GM18498 (cell line): ENCODE measurements at regions not wholly inside any gene's neighbourhood (a gene's known extent, or its start where the extent isn't known, plus 50 kb on each side); places are given as distances from the start of the nearest gene placed in this dataset.

Experiments
- ATAC-seq: cut with Tn5 transposase; IDR thresholded peaks from one replicate; pipeline ENCODE4 v1.9.1; 2021; ENCODE audit warnings: mild to moderate bottlenecking, moderate library complexity; ENCODE audit not compliant: unreplicated experiment

DNA sequence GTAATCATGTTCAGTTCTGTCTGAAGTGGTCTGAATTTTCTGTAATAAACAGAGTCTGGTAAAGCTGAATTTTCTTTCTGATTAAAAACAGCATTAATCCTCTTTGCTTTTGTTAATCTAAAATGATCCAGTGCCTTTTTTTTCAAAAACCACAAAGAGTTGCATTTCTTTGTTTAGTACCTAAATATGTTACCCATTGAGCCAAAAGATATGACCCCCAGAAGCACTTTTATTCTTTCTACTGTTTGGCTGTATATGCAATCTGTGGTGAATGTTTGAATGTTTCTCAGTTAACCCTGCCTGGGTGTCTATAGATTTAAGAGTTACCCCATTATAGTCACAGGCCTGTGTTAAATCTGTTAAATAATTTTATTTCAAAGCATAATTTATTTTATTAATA is 394.8 kb downstream of the PTPRC start:
- no peak for ATAC-seq

DNA sequence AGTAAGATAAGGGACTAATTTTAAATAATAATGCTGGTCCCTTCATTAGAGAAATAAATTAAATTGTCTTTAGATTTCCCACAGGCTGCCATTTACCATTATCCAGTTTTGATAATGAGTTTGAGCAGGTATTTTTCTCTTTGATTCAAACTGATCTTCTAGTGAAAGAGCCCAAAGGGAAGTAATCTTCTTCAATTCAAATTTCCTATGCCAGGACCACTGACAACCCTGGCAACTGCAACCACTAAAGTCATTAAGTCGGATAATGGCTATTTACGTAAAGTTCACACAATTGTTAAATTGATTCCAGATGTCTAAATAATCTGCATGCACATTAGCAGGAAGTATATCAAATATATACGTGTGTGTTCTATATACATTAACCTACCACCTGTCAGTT is 399.3 kb downstream of the PTPRC start:
- ATAC-seq = no peak

DNA sequence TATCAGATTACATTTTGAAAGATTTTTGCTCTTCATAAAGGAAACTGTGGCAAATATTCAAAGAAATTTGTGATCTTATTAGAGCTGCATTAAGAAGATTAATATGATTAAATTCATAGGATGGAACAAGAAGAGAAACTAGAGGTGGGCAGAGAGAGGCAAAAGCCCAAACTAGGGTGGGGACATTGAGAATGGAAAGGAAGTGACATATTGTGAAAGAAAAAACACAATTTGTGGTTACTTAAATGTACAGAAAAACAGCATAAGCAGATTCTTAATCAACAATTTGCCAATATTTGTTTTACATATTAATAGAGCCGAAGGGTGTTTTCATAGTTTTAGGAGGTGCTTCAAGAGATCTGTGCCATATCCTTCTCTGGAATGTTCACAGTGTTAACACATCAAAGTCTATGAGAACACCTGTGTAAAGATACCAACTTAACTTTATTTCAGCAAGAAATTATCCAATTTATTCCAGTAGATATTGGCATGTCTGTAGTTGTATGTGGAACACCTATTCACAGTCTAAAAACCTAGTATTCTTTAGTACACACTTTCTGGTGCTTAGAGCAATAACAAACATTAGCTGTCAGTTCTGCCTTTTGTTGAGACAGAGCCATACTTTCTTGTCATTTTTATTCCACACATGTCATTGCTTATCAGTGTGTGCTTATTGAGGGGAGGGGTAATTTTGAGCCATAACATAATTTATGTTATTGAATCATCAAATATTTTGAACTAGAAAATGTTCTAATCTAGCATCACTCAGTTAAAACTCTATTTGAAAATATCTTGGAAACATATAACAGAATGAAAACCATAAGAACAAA is 401.5 kb downstream of the PTPRC start:
- no peak for ATAC-seq

DNA sequence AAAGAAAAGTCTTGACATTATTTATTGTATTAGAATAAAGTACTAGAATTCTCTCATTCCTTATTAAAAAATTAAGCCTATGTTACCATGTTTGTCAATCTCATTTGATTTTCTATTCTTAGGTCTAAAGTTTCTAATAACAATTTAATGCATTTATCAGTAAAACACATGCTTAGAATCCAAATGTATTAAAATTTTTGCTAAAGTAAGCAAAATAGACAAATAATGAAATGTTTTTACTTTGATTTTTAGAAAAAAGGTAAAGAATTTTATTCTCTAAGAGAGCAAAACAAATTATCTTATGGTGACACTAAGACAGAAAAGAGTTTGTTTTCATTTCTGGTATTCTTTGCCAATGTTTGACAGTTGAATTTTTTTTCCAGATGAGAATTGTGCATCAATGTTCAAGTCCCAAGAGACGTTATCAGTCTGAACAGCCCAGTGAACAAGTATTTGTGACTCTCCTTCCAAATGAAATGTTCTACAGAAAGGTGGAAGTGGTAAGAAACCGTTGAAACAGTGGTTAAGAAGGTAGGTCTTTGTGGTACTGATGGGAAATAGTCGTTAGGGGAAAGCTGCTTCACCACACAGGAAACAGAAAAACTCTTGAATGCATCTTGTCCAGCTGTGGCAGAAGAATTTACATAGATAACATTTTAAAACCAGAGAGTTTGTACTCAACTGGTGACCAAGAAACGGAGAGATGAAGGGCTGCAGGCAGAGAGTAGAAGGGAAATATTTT is 402.5 kb downstream of the PTPRC start:
- peak; percentile 99 for ATAC-seq

DNA sequence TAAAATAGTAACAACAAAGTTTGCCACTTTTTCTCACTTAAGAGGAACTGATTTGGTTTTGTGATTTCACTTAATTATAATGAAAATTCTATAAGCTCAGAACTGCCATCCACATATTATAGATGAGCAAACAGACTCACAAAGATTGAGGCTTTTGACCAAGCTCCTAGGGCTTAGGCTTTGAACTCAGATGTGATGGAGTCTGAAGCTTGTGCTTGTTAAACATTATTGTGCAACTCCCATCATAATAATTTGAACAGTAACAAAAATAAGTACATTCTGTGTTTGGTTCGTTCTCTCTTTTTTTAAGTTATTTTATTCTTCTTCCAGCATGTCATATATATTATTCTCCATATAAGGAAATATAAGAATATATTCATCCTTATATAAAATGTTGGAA is 403.4 kb downstream of the PTPRC start:
- no peak for ATAC-seq

DNA sequence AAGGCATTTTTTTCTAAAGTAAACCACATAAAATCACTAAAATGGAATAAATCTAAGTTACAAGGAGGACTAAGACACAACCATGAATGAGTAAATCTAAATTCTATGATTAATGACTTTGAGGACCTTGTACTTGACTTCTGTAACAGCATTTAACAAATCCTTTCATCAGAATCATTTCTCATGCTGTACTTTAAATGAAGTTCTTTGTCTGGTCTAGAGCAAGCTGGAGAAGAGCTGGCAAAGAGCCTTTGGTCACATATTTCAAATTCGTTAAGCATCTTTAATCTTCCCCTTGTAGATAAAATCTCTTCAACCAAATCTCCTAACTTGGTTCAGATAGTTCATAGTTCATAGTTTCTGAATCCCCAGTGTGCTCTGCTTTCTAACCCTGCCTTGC is 405.4 kb downstream of the PTPRC start:
- no peak for ATAC-seq

DNA sequence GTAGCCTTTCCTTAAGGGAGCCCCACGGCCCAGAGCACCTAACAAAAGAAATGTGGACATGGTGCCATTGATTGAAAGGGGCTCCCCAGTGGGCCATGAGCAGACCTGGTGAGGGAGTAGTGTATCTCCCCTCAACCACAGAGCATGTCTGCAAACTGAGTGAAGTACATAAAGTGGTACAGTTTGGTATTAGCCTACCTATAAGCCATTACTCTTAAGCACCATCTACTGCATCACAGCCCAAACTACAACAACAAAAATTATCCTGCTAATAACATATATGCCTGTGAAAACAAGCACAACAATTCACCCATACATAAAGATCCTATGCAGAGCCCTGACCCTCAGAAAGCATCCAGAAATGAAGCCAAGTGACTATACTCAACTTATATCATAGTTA is 407.8 kb downstream of the PTPRC start:
- ATAC-seq = no peak

DNA sequence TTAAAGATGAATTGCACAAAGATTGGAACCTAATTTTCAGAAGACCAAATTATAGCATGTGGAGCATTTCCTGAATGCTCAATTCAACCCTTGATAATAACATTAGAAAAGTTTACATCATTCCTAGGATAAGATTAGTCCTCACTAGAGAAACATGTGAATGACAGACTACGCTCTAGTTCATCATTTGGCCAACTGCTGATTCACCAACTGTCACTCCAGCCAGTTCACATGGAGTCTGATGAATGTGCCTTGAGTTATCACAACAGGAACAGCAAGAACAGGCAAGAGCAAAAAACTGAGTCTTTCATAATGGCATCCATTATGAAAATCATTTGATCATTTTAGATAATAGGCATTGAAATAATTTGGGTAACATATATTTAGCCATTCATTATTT is 415.9 kb downstream of the PTPRC start:
- no peak for ATAC-seq

DNA sequence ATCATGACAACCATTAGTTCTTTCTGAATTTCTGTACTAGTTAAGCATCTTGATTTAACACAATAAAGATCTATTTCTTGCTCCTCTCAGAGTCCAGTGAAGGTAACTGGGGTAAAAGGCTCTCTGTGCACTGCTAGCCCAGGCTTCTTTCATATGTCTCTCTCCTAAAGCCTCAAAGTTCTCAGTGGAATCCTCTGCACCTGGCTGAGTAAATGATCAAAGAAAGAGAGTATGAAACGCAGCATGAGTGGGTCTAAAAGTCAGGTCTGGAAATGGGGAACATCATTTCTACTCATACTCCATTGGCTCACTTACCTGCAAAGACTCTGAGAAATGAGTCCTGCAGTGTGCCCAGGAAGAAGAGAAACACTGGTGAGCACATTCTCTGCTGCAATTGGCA is 418.5 kb downstream of the PTPRC start:
- no peak for ATAC-seq

DNA sequence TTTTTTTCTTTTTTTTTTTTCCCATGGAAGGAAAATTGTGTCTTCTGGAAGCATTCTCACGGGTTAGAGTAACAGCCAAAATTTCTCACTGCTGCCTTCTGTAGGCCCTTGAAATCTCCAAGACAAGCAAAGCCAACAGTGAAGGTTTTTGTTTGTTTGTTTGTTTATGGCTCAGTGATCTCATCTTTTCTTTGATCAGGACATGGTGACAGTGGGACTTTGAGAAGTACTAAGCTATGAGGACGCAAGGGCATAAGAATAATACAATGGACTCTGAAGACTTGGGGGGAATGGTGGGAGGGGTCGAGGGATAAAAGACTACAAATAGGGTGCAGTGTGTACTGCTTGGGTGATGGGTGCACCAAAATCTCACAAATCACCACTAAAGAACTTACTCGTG is 419.4 kb downstream of the PTPRC start:
- no peak for ATAC-seq

DNA sequence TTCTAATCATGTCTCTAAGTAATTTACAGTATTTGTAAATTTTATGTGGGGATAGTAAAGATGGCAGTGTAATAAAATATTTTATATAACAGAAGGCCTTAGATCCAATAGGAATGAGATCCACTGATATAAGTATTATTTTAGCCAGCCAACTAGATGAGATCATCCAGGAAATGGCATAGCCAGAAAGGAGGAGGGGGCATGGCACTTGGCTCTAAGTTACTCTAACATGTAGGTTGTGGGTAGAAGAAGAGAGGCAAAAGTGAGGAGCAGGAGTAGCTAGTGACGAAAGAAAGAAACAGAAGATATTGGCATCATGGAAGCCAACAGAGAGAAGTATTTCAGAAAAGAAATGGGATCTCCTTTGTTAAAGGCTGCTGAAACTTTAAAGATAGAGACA is 426.1 kb downstream of the PTPRC start:
- ATAC-seq = no peak

DNA sequence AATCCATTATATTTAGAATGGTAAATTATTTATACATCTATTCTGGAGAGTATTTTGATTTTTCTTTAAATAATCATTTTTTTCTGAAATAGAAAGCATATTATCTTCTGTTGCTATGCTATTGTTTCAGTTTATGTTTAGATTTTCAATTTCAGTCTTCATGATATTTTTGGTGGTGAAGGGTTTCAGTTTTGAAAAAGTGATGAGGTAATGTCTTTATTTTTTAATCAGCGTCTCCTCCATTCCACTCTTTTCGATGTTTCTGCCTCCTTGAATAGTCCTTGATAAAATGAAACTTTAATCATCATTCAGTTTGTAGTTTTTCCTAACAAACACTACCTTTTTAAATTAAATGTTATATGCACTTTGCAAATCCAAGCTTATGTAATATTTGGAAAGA is 428.6 kb downstream of the PTPRC start:
- ATAC-seq = peak; percentile 91

DNA sequence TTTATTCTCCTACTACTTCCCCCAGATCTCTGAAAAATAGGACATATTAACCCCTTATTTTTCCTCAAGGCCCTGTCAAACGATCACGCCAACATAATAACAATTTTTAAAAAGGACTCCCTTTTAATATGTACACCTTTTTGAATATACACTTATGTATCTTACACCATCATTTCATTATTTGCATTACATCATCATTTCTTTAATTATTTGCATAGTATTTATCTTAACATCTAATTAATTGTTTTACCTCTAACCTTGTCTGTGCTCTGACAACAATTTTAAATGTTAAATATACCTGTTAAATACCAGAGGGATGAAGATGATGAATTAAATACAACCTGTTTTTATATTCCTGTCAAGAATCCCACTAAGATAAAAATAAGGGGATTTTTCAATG is 432.2 kb downstream of the PTPRC start:
- no peak for ATAC-seq

DNA sequence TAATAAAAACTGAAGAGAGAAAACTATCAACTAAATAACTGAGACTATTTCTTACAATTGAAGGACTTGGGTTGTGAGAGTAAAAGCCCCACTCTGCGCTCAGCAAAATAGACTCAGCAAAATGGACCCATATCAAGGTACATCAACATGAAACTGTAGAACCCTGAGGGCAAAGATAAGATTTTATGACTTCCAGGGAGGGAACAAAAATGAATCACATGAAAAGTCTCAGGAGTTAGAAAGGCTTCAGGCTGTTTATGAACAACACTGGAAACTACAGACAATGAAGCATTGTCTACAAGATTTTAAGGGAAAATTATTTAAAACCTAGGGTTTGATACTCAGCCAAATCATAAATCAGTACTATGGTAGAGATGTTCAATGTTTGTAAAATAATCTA is 434.3 kb downstream of the PTPRC start:
- ATAC-seq = no peak

DNA sequence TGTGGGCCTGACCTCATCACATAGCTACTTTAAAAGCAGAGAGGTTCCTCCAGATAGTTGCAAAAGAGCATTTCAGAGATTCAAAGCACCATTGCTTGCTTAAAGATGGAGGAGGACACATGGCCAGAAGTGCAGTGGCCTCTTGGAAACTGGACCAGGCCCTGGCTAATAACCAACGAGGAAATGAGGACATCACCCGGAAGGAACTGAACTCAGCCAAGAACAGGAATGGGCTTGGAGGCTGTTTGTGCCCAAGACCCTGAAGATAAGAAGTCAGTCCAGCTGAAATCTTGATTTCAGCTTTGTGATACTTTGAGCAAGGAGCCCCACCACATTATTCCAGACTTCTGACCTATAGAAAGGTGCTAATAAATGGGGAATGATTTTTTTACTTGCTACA is 437.0 kb downstream of the PTPRC start:
- ATAC-seq = no peak

DNA sequence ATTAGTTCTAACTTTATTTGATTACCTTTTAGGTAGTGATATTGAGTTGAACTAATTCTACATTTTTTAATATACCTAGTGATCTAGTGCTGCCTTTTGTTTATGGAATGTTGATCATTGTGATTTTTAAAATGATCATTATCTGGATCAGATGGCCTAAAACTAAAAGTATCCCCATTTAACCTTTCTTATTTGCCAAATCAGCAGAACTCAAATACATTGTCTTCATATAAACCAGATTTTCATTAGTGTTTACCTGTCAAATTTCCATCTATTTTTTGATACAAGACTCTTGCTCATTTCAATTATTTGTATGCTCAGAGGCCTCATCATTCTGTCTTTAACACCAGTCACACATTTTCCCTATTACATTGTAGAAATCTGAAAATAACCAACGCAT is 441.2 kb downstream of the PTPRC start:
- ATAC-seq = no peak

DNA sequence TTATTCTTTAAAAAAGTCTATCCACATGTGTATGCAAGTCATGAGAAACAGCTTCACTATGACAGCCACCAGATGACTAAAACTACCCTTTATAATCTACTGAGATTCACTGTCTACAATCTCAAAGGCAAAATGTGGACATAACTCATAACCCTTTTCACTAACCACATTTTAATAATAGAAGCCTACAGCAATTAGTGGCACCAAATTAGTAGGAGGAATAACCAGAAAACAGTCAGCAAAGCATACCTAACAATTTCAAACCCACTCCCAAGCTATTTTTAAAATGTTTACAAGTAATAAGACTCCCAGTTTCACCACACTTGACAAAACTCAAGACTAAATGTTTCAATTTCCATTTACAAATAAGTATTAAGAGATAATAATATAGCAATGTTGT is 442.9 kb downstream of the PTPRC start:
- peak; percentile 83 for ATAC-seq

DNA sequence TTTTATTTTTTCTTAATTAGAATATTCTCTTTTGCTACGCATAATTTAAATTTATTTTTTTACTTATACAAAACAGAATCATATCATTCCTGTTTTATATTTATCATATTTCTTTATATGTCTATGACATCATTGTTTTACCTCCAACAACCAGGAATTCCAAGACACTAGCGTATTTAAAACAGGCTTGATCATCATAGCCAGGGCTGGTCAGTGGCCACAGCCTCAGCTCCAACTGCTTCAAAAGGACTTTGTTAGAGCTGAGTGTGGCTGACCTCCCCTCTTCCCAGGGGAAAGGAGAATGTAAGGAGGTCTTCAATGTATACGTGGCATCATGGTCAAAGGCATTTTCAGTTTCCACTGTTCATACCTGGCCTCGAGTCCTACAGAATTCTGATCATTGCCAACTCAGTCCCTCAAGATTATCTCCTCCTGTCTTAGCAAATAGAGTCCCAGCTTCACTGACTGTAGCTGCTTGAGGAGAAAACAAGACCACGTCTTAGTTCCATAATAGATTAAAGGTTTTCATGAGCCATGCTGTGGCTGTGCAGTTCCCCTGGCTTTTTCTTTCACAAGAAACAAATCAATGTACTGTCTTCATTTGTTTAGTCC is 444.0 kb downstream of the PTPRC start:
- no peak for ATAC-seq

DNA sequence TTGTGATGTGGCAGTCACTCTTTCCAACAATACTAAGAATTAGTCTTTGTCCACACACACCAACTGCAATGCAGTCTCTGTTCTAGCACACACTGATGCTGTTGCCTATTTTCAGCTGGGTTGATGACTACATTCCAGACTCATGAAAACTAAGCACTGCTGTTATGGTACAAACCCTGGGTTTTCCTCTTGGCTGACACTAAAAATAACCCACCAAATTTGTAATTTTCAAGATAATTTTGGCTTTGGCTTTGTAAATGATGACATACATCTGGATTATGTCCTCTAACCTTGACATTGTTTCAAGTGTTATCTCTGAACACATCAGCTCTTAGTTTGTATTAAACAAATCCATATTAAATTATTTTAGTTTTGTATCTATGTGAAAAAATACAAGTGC is 444.8 kb downstream of the PTPRC start:
- no peak for ATAC-seq

DNA sequence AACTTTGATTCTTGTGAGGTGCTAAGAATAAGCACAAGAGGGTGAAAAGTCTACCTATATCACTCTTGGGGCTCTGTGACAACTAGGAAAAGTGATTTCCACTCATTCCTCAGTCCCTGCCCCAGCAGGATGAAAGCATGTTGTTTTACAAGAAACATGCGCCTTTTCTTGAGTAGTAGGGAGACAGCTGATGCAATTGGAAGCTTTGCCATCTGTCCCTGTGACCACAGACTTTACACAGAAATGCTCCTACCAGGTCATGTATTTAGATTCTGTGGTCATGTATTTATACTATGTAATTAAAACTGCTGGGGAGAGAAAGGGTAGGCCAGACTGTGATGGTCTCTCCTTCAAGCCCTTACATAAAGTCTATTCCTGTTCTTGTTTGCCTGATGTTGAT is 445.5 kb downstream of the PTPRC start:
- ATAC-seq = no peak

DNA sequence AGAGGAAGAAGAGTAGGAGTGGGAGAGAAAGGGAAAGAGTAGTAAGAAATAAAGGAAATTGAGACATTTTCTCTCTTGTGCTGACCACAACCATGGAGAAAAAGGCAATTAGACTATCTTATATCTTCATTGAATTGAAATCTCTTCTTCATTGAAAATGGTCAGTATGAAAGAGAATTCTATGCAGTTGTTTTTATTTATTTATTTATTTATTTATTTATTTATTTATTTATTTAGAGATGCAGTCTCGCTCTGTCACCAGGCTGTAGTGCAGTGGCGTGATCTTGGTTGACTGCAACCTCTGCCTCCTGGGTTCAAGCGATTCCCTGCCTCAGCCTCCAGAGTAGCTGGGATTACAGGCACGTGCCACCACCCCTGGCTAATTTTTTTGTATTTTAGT is 447.1 kb downstream of the PTPRC start:
- ATAC-seq = no peak

DNA sequence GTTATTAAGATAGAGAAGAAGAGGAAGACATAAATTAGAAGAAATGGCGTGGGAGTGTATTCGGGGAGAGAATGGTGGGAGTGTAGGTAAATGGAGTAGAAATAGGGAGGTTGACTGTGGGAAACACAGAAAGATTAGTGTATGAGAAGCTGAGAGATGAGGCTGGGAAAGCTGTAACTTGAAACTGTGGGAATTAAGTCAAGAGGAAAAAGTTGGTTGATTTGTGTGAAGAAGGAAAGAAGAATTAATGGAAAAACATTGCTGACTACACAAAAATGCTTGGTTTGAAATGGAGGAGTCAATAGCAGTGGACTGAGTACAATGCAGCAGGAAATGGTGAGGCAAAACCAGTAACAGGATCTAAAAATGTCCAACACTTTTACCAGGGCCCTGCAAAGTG is 448.3 kb downstream of the PTPRC start:
- ATAC-seq = no peak
